Smooth muscle cell (in vitro differentiated cells): ENCODE measurements at regions not wholly inside any gene's neighbourhood (a gene's known extent, or its start where the extent isn't known, plus 50 kb on each side); places are given as distances from the start of the nearest gene placed in this dataset.
A peak's percentile ranks its signal among the peaks of the same experiment; 100 is the strongest.

Source experiments
- DNase-seq: peaks from one replicate; lab custom pipeline; 2025; ENCODE audit not compliant: unreplicated experiment; lab: John Stamatoyannopoulos, UW
- H2AFZ ChIP-seq: fragments of 200-600 bp; sonication (generic); 2 replicates; pipeline ENCODE4 v1.6.0; 2016; ENCODE audit warnings: antibody characterized with exemption, low read depth, mild to moderate bottlenecking
- H3F3A ChIP-seq: fragments of 200-600 bp; sonication (generic); 2 replicates; pipeline ENCODE4 v1.6.0; 2017; ENCODE audit warnings: antibody characterized with exemption, low read depth
- H3K27ac ChIP-seq: fragments of 200-600 bp; sonication (generic); 2 replicates; pipeline ENCODE4 v1.5.1; 2016; ENCODE audit warnings: low read depth, mild to moderate bottlenecking
- H3K27me3 ChIP-seq: fragments of 200-600 bp; sonication (generic); 2 replicates; pipeline ENCODE4 v1.6.1; 2016; ENCODE audit warnings: low read depth, mild to moderate bottlenecking
- H3K36me3 ChIP-seq: fragments of 200-600 bp; sonication (generic); 2 replicates; pipeline ENCODE4 v1.5.1; 2016; ENCODE audit warnings: low read depth
- H3K4me1 ChIP-seq: fragments of 200-600 bp; sonication (generic); 2 replicates; pipeline ENCODE4 v1.5.1; 2016; ENCODE audit warnings: low read depth
- H3K4me2 ChIP-seq: fragments of 200-600 bp; sonication (generic); 2 replicates; pipeline ENCODE4 v1.6.0; 2016; ENCODE audit warnings: mild to moderate bottlenecking
- H3K4me3 ChIP-seq: fragments of 200-600 bp; sonication (generic); 2 replicates; pipeline ENCODE4 v1.5.1; 2016; ENCODE audit warnings: mild to moderate bottlenecking
- H3K79me2 ChIP-seq: fragments of 200-600 bp; sonication (generic); 2 replicates; pipeline ENCODE4 v1.6.0; 2016; ENCODE audit warnings: low read depth, mild to moderate bottlenecking
- H3K9ac ChIP-seq: fragments of 200-600 bp; sonication (generic); 2 replicates; pipeline ENCODE4 v1.6.0; 2016; ENCODE audit warnings: low read depth
- H3K9me3 ChIP-seq: fragments of 200-600 bp; sonication (generic); replicated peaks from 2 replicates; pipeline ENCODE4 v1.5.1; 2016; ENCODE audit warnings: low read depth
- H4K20me1 ChIP-seq: fragments of 200-600 bp; sonication (generic); 2 replicates; pipeline ENCODE4 v1.6.0; 2016; ENCODE audit warnings: low read depth
- WGBS: methylation state at CpG from one replicate; pipeline ENCODE4 v1.1.7; 2016; ENCODE audit warnings: low lambda C conversion rate; 5-methylcytosine and 5-hydroxymethylcytosine counted together
- TF ChIP-seq, protein P1 (sequence below): fragments of 200-600 bp; sonication (generic); IDR thresholded peaks from 2 replicates; pipeline ENCODE4 v1.5.1; 2017; ENCODE audit warnings: borderline replicate concordance, mild to moderate bottlenecking, antibody characterized with exemption; ENCODE audit not compliant: insufficient read depth, poor library complexity, severe bottlenecking

DNA sequence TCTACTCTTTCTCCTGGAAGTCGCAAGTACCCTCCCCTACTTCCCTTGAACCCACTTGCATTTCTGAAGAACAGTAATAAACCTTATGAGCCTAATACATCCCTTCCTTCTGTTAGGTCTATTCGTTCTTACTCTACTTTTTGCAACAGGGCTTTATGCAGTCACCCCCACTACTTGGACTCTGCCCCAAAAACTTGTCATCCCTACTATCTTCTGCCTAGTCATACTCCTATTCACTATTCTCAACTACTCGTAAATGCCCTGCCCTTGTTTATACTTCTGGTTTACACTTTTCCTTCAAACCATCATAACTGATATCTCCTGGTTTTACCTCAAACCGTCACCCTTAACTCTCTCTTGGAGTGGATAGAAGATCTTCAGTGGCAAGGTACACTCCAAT is 55.2 kb upstream of the SLIT2 start:
- WGBS, result 91% methylated on average over 4 of the region's 4 CpGs
- Histone ChIP-seq H3K9ac (no peak overlapping the region), H3K4me3 (no peak overlapping the region), H3F3A (no peaks in the 10 kb centered on the region), H3K36me3 (no peaks in the 10 kb centered on the region), H3K27me3 (no peaks in the 10 kb centered on the region), H4K20me1 (no peaks in the 10 kb centered on the region), H3K4me2 (no peak overlapping the region), H3K27ac (no peak overlapping the region), H3K79me2 (no peaks in the 10 kb centered on the region), H3K4me1 (no peaks in the 10 kb centered on the region), H3K9me3 (no peaks in the 10 kb centered on the region), H2AFZ (no peak overlapping the region)
- TF ChIP-seq, protein P1, sequence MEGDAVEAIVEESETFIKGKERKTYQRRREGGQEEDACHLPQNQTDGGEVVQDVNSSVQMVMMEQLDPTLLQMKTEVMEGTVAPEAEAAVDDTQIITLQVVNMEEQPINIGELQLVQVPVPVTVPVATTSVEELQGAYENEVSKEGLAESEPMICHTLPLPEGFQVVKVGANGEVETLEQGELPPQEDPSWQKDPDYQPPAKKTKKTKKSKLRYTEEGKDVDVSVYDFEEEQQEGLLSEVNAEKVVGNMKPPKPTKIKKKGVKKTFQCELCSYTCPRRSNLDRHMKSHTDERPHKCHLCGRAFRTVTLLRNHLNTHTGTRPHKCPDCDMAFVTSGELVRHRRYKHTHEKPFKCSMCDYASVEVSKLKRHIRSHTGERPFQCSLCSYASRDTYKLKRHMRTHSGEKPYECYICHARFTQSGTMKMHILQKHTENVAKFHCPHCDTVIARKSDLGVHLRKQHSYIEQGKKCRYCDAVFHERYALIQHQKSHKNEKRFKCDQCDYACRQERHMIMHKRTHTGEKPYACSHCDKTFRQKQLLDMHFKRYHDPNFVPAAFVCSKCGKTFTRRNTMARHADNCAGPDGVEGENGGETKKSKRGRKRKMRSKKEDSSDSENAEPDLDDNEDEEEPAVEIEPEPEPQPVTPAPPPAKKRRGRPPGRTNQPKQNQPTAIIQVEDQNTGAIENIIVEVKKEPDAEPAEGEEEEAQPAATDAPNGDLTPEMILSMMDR, result no peak
- DNase-seq, result no peak

GRCh38 chr4:20195071-20195885 is 56.4 kb upstream of the SLIT2 start:
- no peaks in the 10 kb centered on the region for H3K9me3 ChIP-seq
- DNase-seq, result no peak
- no peaks in the 10 kb centered on the region for H3K4me1 ChIP-seq
- no peaks in the 10 kb centered on the region for H3F3A ChIP-seq
- peak overlapping the region; percentile 76 for H3K27ac ChIP-seq
- no peak overlapping the region for H3K4me2 ChIP-seq
- TF ChIP-seq, protein P1, result no peak
- no peak overlapping the region for H2AFZ ChIP-seq
- H3K36me3 ChIP-seq, result no peaks in the 10 kb centered on the region
- no peaks in the 10 kb centered on the region for H3K79me2 ChIP-seq
- H3K4me3 ChIP-seq, result no peak overlapping the region
- H3K27me3 ChIP-seq, result no peaks in the 10 kb centered on the region
- no peaks in the 10 kb centered on the region for H4K20me1 ChIP-seq
- H3K9ac ChIP-seq, result no peak overlapping the region

- no peak overlapping the region for H3K4me3 ChIP-seq
- no peaks in the 10 kb centered on the region for H3K9me3 ChIP-seq
- no peak overlapping the region for H3K9ac ChIP-seq
- TF ChIP-seq, protein P1, result no peak
- H3K4me2 ChIP-seq, result peak overlapping the region; percentile 11
- no peak overlapping the region for H2AFZ ChIP-seq
- no peaks in the 10 kb centered on the region for H4K20me1 ChIP-seq
- WGBS, result 62% methylated on average over 1 of the region's 1 CpG
- H3K4me1 ChIP-seq, result no peaks in the 10 kb centered on the region
- no peaks in the 10 kb centered on the region for H3K79me2 ChIP-seq
- H3K36me3 ChIP-seq, result no peaks in the 10 kb centered on the region
- H3F3A ChIP-seq, result no peaks in the 10 kb centered on the region
- DNase-seq, result no peak
- no peaks in the 10 kb centered on the region for H3K27me3 ChIP-seq
- H3K27ac ChIP-seq, result peak overlapping the region; percentile 76
These were observed 57.3 kb upstream of the SLIT2 start for GRCh38 chr4:20194123-20195013.
